GM18508 (cell line): ENCODE measurements at regions not wholly inside any gene's neighbourhood (a gene's known extent, or its start where the extent isn't known, plus 50 kb on each side); places are given as distances from the start of the nearest gene placed in this dataset.

ENCODE experiments used
- ATAC-seq: cut with Tn5 transposase; IDR thresholded peaks from one replicate; pipeline ENCODE4 v1.9.1; 2021; ENCODE audit warnings: moderate number of reproducible peaks; ENCODE audit not compliant: insufficient read depth, unreplicated experiment

GRCh38 chr13:22110368-22110767 lies 439.5 kb downstream of the FGF9 start:
- no peak for ATAC-seq

GRCh38 chr13:22111152-22111783 lies 440.4 kb downstream of the FGF9 start:
- no peak for ATAC-seq

DNA sequence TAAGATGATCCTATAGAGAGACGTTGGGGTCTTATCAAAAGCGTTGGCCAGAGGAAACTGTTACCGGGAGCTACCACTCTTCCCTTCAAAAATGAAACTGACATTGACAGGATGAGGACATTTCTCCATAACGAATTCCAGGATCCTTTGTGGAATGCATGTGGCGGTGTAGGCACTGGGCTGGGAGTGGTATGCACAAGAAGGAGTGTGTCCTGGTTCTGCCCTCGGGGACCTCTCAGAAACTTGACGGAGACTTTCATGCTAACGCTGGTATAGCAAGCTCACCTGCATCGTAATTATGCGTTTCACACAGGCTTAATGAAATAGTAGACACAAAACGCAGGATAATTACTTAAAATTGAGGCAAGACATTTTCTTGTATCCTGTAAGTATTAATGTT lies 441.1 kb downstream of the FGF9 start:
- no peak for ATAC-seq

GRCh38 chr13:22112956-22113745 lies 442.3 kb downstream of the FGF9 start:
- ATAC-seq, result no peak

DNA sequence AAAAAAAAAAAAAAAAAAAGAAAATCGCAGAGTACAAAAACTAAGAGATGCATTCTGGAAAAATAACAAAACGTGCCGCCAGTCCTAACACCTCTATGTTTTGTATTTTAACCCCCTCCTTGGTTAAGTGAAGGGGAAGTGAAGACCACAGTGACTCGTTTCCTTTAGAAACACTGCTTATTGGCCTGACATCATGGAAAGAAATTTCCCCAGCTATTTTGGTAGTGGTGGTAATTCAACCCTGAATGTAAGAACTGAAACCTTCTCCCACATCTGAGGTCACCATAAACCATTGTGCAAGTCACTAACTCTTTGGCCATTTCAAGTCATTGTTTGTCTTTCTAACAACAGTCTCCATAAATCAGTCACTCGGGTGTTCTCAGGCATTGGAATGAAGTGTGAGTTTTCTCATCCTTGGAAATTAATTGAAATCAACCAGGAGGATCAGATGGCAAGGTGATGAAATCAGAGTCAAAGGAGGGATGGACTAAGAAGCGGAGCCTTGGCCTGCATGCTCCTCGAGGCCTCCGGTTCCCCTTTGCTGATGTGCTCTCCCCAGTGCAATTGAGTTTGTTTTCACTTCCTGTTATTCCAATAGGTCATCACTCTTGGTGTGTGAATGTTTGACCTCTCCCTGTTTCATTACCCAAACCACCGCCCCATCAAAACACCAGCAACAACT lies 443.9 kb downstream of the FGF9 start:
- peak; percentile 85 for ATAC-seq

GRCh38 chr13:22118158-22118557 lies 447.3 kb downstream of the FGF9 start:
- ATAC-seq, result no peak

- ATAC-seq, result no peak
Measured at GRCh38 chr13:22120646-22121045, 449.8 kb downstream of the FGF9 start.

- ATAC-seq, result no peak
Measured at GRCh38 chr13:22121146-22121739, 450.4 kb downstream of the FGF9 start.

DNA sequence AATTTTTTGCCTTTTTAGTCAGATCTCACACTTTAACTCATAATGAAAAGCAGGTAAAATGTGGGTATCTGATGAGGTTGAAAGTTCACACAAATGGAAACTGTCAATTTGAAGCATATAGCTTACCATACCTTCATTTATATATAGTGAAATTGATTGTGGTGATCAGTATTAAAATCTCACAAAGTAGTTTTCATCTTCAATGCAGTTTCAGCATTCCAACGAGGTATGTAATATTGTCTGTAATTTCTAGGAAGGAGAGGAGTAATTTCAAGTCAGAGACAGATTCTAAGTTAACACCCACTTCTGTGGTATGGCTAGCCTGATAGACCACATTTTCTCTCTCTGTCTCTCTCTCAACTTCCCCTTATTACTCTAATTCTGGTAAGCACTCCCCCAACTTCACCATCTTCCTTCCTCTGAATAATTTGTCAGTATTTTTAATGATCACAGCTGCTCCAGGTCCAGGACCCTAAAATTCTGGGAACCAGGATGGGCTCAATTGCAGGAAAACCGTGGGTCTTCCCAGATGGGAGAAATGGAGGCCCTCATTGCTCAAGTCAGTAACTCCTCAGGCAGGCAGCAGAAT lies 455.7 kb downstream of the FGF9 start:
- ATAC-seq, result peak; percentile 96

GRCh38 chr13:22127277-22128164 lies 456.6 kb downstream of the FGF9 start:
- no peak for ATAC-seq

DNA sequence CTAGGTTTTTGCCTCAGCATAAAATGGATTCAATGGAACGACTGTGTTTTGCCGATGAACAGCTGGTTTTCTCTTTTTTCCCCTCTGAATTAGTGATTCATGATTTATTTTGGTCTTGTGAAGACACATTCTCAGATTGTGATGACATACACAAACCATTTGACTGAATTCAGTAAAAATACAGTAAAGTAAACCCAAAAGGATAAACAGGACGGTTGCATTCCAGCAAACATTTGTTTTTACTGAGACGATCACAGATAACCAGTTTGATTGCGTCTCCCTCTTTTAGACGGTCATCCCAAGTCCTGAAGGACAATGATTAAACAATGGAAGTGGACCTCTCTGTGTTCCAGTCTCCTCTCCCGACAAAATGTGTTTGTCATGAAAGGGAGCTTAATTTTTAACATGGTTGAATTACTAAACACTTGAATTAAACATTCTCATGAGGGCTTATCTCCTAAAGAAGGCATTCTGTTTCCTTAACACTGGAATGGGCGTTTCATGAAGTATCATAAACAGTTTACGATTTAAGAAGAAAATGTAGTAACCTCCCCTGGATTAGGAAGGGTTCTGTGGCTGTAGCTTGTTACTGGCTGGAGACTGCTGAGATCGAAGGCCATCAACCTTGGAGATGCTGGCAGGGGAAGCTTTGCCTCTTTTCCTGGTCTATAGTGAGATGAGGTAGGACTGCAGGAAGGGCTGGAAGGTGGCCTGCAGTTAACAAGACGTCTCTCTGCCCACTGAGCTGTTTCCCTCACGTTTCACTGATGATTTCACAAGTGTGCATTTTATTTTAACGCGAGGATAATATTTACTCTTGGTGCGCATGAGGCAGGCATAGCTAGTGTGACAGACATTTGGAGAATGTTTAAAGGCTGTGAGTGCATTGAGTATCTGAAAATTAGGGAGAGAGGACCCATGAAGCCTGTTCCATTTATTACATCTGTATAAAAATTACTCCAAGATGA lies 457.9 kb downstream of the FGF9 start:
- no peak for ATAC-seq

DNA sequence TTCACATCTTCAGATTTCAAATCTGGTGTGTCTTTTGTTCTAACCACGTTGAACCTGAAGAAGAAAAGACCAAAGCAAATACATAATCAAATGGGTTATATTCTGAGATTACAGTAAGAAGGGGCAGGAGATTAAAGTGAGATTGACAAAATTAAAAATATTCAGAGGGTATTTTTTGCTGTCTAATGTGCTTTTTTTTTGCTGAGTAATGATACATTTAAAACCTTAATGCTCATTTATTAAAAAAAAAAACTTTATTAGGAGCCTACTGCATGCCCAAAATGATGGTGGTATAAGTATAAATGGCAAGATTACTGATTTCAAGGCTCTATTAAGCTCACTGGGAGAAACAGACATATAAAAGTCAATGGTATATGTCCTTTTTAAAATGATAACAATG lies 459.4 kb downstream of the FGF9 start:
- ATAC-seq, result no peak

DNA sequence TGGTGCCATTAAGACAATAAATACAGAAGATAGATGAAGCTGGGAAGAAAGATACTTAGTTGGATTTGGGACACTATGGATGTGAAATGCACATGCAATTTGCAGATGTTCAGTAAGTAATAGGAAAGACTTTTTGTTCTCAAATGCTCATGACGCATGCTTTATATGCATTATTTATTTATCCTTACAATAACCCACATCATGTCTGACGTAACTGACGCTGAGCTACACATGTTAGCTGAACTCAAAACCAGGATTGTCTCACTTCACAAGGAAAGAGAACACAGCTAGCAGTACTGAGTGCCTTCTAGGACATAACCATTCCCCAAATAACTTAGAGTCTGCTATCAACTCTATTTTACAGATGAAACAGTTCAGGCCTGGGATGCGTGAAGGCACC lies 463.4 kb downstream of the FGF9 start:
- no peak for ATAC-seq

GRCh38 chr13:22135446-22135845 lies 464.6 kb downstream of the FGF9 start:
- no peak for ATAC-seq

DNA sequence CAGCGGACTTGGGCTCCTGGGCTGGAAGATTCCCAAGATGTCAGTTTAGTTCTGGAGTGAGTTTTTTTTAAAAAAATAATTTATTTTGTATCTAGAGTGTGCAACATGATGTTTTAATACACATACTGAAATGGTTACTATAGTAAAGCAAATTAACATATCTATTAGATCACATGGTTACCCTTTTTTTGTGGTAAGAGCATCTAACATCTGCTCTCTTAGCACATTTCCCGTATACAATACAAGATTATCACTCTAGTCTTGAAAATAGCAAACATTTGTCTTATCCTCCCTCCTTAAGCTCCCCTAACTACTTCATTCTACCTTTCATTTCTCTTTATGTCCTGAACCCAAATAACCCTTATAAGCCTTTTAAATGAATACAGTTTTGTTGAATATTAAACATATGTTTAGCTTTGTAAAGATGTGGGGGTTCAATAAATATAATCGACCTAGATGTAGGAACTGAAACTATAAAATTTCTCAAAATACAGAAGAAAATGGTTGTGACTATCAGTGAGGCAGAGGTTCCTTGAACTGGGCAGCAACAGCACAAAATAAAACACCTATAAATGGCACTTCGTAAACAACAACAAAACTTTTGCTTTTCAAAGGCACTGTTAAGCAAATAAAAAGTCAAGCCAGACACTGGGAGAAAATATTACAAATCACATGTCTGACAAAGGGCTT lies 466.6 kb downstream of the FGF9 start:
- no peak for ATAC-seq

- ATAC-seq, result no peak
Measured at GRCh38 chr13:22138947-22139346, 468.1 kb downstream of the FGF9 start.

- ATAC-seq, result no peak
Measured at GRCh38 chr13:22141716-22142115, 470.8 kb downstream of the FGF9 start.

- no peak for ATAC-seq
Measured at GRCh38 chr13:22143671-22144070, 472.8 kb downstream of the FGF9 start.
